Adrenal gland (tissue), 9 donors: ENCODE measurements at regions not wholly inside any gene's neighbourhood (a gene's known extent, or its start where the extent isn't known, plus 50 kb on each side); places are given as distances from the start of the nearest gene placed in this dataset.

Experiments used
- DNase-seq, 7 donors: peaks; one replicate each; pipeline ENCODE4 v3.0.0-alpha.2; 2019 to 2020
- H3K27ac ChIP-seq, 5 donors: fragments of 200-600 bp; sonication (generic) in 4 of 5; 1 replicate in 3 of 5; 2 replicates in 2 of 5; pipeline versions ENCODE4 v1.5.1 to v1.8.0; 2016 to 2020; ENCODE audit warnings: mild to moderate bottlenecking in 1 of 5
- H3K27me3 ChIP-seq: fragments of 200-600 bp; 2 replicates; pipeline ENCODE4 v1.8.0; 2021
- H3K36me3 ChIP-seq, 2 donors: fragments of 200-600 bp; replicated peaks in 1 of 2; 1 replicate in 1 of 2; 2 replicates in 1 of 2; pipeline versions ENCODE4 v1.5.1 to v1.8.0; 2018 to 2022
- H3K4me1 ChIP-seq, 2 donors: fragments of 200-600 bp; replicated peaks in 1 of 2; 1 replicate in 1 of 2; 2 replicates in 1 of 2; pipeline versions ENCODE4 v1.5.1 to v1.8.0; 2018 to 2021
- H3K4me3 ChIP-seq, 4 donors: fragments of 200-600 bp; sonication (generic) in 3 of 4; one replicate each; pipeline ENCODE4 v1.5.1; 2016 to 2018
- H3K9me3 ChIP-seq, 3 donors: fragments of 200-600 bp; sonication (generic) in 1 of 3; replicated peaks in 1 of 3; 1 replicate in 2 of 3; 2 replicates in 1 of 3; pipeline versions ENCODE4 v1.5.1 to v1.8.0; 2016 to 2021
- POLR2A ChIP-seq, 2 donors: fragments of 450-650 bp; IDR thresholded peaks; one replicate each; pipeline ENCODE4 v1.6.1; 2017; ENCODE audit warnings: antibody characterized with exemption in 2 of 2, mild to moderate bottlenecking in 2 of 2, moderate library complexity in 1 of 2
- whole genome bisulfite sequencing, 4 donors: extraction: QIAGEN DNeasy Blood & Tissue Kit in 2 of 4; methylation state at CpG; one replicate each; pipeline versions ENCODE4 v1.1.5 to v1.1.7; 2013 to 2017; 5-methylcytosine and 5-hydroxymethylcytosine counted together
- intact Hi-C, 2 donors: fragments of 100-400 bp; cut with DNase I; formaldehyde crosslinking; loops; one replicate each; pipeline versions ENCODE4 v1.14.1 to v1.15.0; 2022 to 2023
- TF ChIP-seq, protein P1 (sequence below), 6 experiments: fragments of 450-650 bp in 4 of 6; fragments of 200-600 bp in 2 of 6; sonication (generic) in 1 of 6; IDR thresholded peaks; 1 replicate in 5 of 6; 2 replicates in 1 of 6; pipeline versions ENCODE4 v1.5.1 to v1.8.0; 2016 to 2021; ENCODE audit warnings: antibody characterized with exemption in 6 of 6, mild to moderate bottlenecking in 2 of 6, moderate library complexity in 1 of 6
- donor health status: healthy with polysubstance abuse.
- donor health status: Bipolar disorder and iron deficiency.
- donor health status: DM: yes; HTN: yes; CAD: no.
- donor health status: DM: no; HTN: no; CAD: no.
- donor health status: DM: no; HTN: no; CAD: no.

DNA sequence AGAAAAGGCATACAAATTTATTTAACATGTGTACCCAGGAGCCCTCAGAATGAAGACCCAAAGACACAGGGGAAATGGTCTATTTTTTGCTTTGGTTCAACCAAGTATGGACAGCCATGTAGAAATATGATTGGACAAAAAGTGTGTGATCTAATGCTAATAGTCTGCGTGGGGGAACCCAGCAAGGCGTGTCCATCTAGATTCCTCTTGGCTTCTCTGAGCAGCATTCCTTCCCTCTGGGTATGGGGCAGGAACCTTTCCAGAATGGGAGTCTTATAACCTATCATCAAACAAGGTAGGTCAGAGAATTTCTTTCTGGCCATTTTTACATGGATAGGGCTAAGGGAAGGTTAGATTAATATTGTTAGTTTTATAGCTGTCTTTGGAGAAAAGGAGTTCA, 698.2 kb downstream of the FGF9 start:
- H3K27me3 ChIP-seq, result no peaks in the 10 kb centered on the region
- H3K36me3 ChIP-seq, result no peaks in the 10 kb centered on the region
- WGBS, 4 donors, result 86 to 100% (median 94%) methylated on average over 2 of the region's 2 CpGs
- intact Hi-C loops, result no loop called here
- peaks cover 0 to 8% (median 0%) of the 10 kb centered on the region in 3 donors for H3K9me3 ChIP-seq
- DNase-seq, result no peak
- no peak overlapping the region for H3K4me3 ChIP-seq
- TF ChIP-seq POLR2A (IDR thresholded peaks at IDR 0.05), result no peak
- TF ChIP-seq, protein P1, sequence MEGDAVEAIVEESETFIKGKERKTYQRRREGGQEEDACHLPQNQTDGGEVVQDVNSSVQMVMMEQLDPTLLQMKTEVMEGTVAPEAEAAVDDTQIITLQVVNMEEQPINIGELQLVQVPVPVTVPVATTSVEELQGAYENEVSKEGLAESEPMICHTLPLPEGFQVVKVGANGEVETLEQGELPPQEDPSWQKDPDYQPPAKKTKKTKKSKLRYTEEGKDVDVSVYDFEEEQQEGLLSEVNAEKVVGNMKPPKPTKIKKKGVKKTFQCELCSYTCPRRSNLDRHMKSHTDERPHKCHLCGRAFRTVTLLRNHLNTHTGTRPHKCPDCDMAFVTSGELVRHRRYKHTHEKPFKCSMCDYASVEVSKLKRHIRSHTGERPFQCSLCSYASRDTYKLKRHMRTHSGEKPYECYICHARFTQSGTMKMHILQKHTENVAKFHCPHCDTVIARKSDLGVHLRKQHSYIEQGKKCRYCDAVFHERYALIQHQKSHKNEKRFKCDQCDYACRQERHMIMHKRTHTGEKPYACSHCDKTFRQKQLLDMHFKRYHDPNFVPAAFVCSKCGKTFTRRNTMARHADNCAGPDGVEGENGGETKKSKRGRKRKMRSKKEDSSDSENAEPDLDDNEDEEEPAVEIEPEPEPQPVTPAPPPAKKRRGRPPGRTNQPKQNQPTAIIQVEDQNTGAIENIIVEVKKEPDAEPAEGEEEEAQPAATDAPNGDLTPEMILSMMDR (IDR thresholded peaks at IDR 0.05), result no peak
- H3K4me1 ChIP-seq, result no peaks in the 10 kb centered on the region
- H3K27ac ChIP-seq, result no peak overlapping the region

DNA sequence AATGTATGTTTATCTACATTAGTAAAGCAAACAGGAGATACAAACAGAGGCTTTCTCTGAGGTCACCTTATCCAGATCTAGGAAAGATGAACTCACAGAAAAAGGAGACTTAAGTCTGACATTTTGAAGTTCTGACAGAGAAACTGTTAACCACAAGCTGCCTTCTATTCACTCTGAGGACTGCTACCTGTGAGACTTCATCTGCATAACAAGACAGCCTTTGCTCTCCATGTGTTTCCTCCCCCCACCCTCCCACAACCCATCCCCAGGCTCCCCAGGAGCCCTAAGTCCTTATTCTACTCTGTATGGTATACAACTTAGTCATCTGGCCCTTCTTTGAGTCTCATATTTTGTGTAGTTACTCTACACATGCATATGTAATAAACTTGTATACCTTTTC, 699.0 kb downstream of the FGF9 start:
- Histone ChIP-seq H3K4me1 (no peaks in the 10 kb centered on the region), H3K4me3 (no peak overlapping the region), H3K27me3 (no peaks in the 10 kb centered on the region), H3K27ac (no peak overlapping the region), H3K9me3 (peaks cover 0 to 8% (median 0%) of the 10 kb centered on the region in 3 donors), H3K36me3 (no peaks in the 10 kb centered on the region)
- DNase-seq, result no peak
- no peak for TF ChIP-seq POLR2A (IDR thresholded peaks at IDR 0.05)
- TF ChIP-seq, protein P1 (IDR thresholded peaks at IDR 0.05), result no peak
- intact Hi-C loops, result no loop called here

DNA sequence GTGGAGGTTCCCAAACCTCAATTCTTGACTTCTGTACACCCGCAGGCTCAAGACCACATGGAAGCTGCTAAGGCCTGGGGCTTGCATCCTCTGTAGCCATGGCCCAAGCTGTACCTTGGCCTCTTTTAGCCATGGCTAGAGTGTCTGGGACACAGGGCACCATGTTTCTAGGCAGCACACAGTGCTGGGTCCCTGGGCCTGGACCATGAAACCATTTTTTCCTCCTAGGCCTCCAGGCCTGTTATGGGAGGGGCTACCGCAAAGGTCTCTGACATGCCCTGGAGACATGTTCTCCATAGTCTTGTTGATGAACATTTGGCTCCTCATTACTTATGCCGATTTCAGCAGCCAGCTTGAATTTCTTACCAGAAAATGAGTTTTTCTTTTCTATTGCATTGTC, 701.4 kb downstream of the FGF9 start:
- no peak for TF ChIP-seq POLR2A (IDR thresholded peaks at IDR 0.05)
- TF ChIP-seq, protein P1 (IDR thresholded peaks at IDR 0.05), result no peak
- Histone ChIP-seq H3K27me3 (no peaks in the 10 kb centered on the region), H3K4me1 (no peaks in the 10 kb centered on the region), H3K27ac (no peak overlapping the region), H3K9me3 (peaks cover 0 to 8% (median 0%) of the 10 kb centered on the region in 3 donors), H3K4me3 (no peak overlapping the region), H3K36me3 (no peaks in the 10 kb centered on the region)
- intact Hi-C loops, result no loop called here
- DNase-seq, result no peak
- WGBS, 4 donors, result 91 to 94% (median 93%) methylated on average over 2 to 3 of the region's 3 CpGs

DNA sequence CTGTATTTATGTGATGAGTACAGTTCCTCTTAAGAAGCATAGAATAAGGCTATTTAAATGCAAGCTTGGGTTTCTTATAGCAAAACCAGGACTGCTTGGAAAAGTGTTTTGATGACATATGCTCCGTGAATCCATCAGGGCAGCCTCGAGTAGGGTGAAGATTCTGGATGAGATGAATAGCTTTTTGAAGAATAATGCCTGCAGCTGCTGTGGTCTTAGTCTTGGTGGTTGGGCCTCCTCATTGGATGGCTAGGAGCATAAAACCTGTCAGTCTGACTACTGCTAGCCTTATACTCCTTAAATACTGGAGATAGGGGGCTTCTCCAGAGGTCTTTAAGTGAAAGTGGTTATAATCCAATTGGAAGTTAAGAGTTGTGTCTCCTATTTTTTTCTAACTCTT, 704.3 kb downstream of the FGF9 start:
- Histone ChIP-seq H3K27ac (no peak overlapping the region), H3K4me3 (no peak overlapping the region), H3K27me3 (no peaks in the 10 kb centered on the region), H3K4me1 (no peaks in the 10 kb centered on the region), H3K36me3 (no peaks in the 10 kb centered on the region), H3K9me3 (peaks cover 0 to 8% (median 5%) of the 10 kb centered on the region in 3 donors)
- no peak for DNase-seq
- TF ChIP-seq, protein P1 (IDR thresholded peaks at IDR 0.05), result no peak
- no peak for TF ChIP-seq POLR2A (IDR thresholded peaks at IDR 0.05)
- intact Hi-C loops, result no loop called here
- 78 to 93% (median 86%) methylated on average over 2 of the region's 2 CpGs for WGBS, 4 donors
